Upper lobe of left lung (tissue), 4 donors: ENCODE measurements at regions not wholly inside any gene's neighbourhood (a gene's known extent, or its start where the extent isn't known, plus 50 kb on each side); places are given as distances from the start of the nearest gene placed in this dataset.

ENCODE experiments used
- CTCF ChIP-seq, 6 experiments: fragments of 450-650 bp in 4 of 6; fragments of 200-600 bp in 2 of 6; sonication (generic) in 2 of 6; IDR thresholded peaks; one replicate each; pipeline ENCODE4 v1.5.1; 2016 to 2019; ENCODE audit warnings: antibody characterized with exemption in 6 of 6
- EP300 ChIP-seq, 4 donors: sonication (generic); formaldehyde crosslinking; IDR thresholded peaks; one replicate each; pipeline ENCODE4 v1.5.1; 2017; ENCODE audit warnings: antibody characterized with exemption in 4 of 4, control low read depth in 2 of 4
- POLR2A ChIP-seq, 4 donors: fragments of 450-650 bp; IDR thresholded peaks; one replicate each; pipeline ENCODE4 v1.5.1; 2016 to 2017; ENCODE audit warnings: antibody characterized with exemption in 4 of 4, mild to moderate bottlenecking in 2 of 4
- POLR2AphosphoS5 ChIP-seq, 2 donors: sonication (generic); formaldehyde crosslinking; IDR thresholded peaks; one replicate each; pipeline ENCODE4 v1.5.1; 2017; ENCODE audit warnings: antibody characterized with exemption in 2 of 2

GRCh38 chr11:76278526-76278925 is 72.2 kb upstream of the WNT11 start:
- TF ChIP-seq CTCF (IDR thresholded peaks at IDR 0.05), result no peak
- no peak for TF ChIP-seq POLR2AphosphoS5 (IDR thresholded peaks at IDR 0.05)
- TF ChIP-seq EP300 (IDR thresholded peaks at IDR 0.05), result no peak
- no peak for TF ChIP-seq POLR2A (IDR thresholded peaks at IDR 0.05)
